GM19397 (cell line): ENCODE measurements at regions not wholly inside any gene's neighbourhood (a gene's known extent, or its start where the extent isn't known, plus 50 kb on each side); places are given as distances from the start of the nearest gene placed in this dataset.

Source experiments
- ATAC-seq: cut with Tn5 transposase; IDR thresholded peaks from one replicate; pipeline ENCODE4 v1.9.1; 2021; ENCODE audit warnings: mild to moderate bottlenecking, moderate library complexity; ENCODE audit not compliant: unreplicated experiment

DNA sequence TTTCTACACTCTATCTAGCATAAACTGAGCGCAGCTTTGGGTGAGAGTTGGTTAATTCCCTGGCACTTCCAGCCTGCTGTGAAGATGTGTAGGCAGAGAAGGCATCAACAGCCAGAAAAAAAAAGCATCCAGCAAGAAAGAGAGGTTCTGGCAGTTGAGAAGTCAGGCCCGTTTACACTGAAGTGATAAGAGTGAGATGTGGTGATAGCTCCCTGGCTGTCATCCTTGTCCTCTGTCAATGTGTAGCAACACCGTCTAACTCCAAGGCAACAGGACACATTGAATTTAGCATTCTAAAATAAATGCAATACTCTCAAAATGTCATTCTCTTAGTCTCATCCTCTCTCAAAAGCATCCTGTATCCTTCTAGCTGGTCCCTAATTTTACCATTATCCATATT lies 193.6 kb upstream of the BTBD3 start:
- no peak for ATAC-seq

DNA sequence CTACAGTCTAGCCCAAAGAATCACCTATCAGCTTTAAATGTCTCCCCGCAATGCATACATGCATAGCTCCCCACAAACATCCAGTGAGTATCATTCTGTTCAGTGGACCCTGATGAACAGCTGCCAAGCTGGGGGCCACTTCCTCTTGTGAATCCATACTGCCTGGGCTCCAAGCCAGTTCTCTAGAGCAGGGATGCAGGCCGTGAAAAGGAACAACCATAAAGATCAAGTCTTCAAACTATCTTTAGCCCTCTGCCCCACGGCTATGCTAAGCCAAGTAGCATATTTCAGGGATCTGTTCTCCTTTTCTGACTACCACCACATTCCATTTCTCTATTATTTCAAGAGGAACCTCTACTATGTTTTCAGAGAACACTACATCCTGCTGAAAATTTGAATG lies 191.7 kb upstream of the BTBD3 start:
- no peak for ATAC-seq

DNA sequence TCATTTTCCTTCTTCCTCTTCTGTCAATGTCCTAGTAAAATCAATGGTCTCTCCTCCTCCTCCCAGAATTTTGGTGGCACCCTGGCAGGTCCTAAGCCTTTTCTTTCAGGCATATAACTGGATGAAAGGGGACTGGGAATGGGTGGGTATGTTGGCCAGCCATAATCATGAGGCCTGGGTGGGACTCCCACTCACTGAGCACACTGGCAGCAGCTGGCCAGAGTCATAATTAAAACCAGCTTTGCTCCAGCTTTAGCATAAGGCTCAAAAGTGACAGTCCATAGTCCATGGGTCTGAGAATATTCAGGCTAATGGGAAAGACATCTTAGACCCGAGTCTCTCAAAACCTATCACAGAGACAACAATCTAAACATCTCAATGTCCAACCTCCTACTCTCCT lies 190.0 kb upstream of the BTBD3 start:
- no peak for ATAC-seq

DNA sequence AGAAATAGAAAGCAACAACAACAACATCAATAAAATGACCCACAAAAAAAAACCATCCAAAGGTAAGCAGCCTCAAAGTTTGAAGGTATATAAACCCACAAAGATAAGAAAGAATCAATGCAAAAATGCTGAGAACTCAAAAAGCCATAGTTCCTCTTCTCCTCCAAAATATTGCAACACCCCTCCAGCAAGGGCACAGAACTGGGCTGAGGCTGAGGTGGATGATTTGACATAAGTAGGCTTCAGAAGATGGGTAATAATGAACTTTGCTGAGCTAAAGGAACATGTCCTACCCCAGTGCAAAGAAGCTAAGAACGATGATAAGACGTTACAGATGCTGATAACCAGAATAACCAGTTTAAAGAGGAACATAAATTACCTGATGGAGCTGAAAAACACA lies 188.8 kb upstream of the BTBD3 start:
- ATAC-seq = no peak

DNA sequence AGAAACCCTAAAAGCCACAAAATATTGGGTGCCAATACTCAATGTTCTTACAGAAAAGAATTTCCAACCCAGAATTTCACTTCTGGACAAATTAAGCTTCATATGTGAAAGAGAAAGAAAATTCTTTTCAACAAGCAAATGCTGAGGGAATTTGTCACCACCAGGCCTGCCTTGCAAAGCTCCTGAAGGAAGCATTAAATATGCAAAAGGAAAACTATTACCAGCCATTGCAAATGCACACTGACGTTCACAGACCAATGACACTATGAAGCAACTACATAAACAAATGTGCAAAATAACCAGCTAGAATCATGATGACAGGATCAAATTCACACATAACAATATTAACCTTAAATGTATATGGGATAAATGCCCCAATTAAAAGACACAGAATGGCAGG lies 187.9 kb upstream of the BTBD3 start:
- no peak for ATAC-seq

DNA sequence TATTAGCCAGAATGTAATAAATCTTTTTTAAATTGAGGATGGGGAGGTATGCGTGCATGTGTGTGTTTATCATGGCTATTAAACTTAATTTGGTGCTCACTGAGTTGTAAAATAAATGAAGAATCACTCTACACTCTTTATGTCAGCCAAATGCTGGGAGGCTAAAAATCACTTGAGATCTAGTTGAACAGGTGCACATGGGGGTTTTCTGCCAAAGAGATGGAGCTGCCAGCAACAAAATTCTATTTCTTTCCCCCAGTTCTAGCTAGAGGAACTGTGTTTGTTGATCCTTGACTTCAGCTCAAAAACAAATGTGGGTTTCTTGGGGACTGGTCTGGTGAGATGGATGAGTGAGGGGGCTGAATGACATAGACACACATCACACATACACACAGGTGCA lies 183.3 kb upstream of the BTBD3 start:
- no peak for ATAC-seq

DNA sequence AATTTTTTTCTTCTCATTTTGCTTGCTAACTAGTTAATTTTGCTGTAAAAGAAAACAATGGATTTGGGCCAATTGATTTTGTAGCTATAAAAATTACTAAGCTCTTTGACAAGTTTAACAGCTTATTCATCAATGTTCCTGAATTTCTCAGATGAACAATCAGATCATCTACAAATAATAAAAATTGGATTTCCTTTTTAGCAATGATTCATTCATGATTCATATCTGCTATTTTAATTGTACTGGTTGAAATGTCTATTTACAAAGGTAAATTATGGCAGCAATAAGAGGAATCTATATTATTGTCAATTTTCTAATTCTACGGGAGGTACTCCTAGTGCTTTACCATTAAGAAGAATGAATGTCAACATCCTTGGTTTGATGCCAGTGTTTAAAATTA lies 178.8 kb upstream of the BTBD3 start:
- ATAC-seq = no peak

DNA sequence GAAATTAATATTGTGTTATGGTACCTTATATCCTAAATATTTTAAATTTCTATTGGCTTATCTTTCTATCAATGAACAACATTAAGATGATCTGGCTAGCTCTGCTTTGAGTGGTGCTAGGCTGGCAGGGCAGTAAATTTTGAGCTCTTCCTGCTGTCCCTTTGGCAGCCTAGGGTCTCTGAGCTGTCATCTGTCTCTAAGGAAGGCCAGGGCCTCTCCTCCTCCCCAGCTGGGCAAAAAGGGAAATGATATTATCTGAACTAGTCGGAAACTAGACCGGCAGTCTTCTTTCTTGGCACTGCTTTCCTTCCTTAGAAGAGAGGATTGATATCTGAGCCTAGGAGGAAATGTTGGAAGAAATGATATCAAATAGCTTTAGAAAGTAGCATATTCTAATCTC lies 176.7 kb upstream of the BTBD3 start:
- ATAC-seq = no peak

DNA sequence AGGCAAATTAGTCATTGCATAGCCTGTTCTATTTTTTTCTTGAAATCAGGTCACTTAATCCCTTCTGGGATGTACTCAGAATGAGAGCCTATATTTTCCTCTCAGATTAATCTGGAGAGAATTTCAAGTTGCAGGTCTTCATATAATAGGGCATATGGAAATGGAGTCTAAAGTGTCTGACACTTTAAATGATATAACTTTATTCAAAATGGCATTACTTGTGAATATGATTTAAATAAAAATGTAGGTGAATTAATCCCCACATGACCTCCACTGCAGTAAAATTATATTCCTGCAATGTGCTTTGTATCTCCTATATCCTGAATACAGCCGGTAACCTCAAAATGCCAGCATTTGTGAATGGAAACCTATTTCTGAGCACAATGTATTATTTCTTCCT lies 172.5 kb upstream of the BTBD3 start:
- no peak for ATAC-seq

DNA sequence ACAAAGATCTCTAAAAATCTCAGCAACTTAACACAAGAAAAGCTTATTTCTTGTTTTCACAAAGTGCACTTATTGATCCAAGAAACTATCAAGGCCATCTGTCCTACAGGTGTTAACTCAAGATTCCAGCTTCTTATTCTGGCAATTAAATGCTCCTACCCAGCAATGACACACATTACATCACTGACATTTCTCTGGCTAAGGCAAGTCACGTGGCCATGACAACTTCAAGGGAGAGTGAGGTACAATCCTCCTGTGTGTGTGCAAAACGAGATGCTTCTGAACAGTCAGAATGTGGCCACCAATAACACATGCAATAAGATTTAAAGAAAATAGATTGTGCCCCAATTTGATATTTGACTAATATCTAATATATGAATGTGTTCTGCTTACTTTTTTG lies 169.3 kb upstream of the BTBD3 start:
- ATAC-seq = no peak

DNA sequence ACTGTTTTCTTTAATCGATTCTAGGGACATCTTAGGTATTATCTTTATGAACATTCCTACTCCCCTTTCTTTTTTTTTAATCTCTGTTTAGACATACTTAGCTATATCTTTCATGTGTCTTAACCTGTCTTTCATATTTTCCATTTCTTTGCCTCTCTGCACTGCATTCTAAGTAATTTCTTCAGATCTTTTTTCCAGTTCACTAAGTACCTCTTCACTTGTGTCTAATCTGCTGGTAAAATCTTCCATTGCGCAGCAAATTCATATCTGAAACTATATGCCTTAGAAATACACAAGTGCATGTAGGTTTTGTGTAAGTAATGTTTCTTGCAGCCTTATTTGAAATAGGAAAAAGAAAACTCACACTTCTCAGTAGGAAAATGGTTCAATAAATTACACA lies 165.4 kb upstream of the BTBD3 start:
- ATAC-seq = no peak

DNA sequence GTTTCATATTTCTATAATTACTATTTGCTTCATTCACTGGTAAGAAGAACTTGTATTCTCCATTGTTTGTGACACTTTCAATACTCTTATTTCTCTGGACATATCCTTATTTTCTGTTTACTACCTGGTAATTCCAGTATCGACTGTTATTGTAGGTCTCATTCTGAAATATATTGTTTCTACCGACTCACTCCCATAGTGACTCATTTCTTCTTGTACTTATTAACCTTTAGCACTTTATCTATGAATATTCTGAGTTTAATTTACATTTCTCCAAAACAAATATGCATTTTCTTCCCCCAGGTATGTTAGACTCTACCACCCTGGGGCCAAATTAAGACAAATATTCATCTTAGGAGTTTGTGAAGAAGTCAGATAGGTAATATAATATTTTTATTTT lies 164.5 kb upstream of the BTBD3 start:
- no peak for ATAC-seq

DNA sequence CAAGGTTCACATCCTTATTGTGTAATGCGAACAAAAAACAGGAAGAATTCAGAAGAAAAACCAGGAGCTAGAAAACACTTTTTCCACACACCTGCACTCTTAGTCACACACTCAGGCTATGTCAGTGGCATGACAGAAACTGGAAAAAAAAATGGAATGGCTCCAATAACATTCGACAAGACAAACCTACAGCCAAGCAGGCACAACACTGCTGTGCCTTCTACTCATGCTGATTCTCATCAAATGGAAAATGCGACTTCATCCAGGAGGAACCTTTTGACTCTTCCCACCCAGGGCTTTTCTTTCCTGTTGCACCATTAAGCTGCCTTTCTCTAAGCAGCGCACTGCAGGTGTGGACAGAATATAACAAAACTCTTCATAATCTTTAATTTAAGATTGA lies 163.2 kb upstream of the BTBD3 start:
- no peak for ATAC-seq

DNA sequence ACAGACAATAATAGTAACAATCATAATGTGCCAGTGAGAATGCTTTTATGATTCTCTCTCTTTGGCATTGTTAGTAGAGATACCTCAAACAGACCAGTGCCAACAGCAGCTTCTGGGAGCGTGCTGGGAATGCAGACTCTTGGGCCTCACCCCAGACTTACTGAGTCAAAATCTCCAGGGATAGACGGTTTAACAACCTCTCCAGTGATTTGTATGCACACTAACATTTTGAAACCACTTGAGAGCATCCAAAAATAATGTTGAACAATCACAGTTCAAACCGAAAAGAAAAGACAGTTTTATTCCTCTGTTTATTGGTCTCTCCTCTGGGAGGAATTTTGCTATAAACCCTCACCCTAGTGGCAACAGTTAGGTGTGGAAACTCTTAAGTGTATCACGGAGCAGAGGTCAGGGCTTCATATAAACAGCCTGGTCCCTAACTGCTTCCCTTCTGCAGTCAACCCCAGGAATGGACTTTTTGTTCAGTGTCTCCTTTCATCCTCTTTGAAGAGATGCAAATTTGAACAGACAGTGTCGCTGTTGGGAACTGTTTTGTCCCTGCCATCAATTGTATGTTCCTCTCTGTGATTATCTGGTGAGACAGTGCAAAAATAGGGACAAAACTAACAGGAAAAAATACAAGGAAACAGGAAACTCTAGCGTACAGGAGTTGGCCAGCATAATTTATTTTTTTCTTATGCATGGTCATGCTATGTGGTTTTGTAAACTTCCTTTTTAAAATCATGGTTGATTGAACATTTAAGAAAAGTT lies 162.4 kb upstream of the BTBD3 start:
- ATAC-seq = no peak

DNA sequence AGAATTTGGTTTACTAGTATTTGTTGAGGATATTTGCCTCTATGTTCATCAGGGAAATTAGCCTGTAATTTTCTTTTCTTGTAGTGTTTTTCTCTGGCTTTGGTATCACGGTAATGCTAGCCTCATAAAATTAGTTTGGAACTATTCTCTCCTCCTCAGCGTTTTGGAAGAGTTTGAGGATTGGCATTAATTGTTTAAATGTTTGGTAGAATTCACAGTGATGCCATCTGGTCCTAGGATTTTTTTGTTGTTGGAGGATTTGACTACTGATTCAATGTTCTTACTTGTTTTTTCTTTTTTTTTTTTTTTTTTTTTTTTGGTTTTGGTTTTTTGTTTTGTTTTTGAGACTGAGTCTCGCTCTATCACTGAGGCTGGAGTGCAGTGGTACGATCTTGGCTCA lies 156.2 kb upstream of the BTBD3 start:
- ATAC-seq = no peak

DNA sequence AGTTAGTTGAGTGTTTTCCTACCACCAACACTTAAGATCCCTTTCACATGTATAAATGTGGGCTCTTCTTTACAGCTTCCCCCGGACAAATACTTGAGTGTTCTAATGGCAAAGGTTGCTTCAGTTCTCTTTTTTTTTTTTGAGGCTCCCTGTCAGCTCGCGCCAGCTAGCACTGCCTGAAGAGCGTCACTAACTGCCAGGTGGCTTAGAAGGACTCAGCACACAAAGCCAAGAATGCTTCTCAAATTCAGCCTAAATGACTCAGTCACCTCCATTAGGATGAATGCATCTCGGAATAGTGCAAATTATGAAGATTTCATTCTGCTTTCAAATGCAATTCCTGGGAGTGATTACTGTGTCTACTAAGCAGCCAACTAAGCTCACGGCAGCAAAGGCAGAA lies 150.7 kb upstream of the BTBD3 start:
- no peak for ATAC-seq

DNA sequence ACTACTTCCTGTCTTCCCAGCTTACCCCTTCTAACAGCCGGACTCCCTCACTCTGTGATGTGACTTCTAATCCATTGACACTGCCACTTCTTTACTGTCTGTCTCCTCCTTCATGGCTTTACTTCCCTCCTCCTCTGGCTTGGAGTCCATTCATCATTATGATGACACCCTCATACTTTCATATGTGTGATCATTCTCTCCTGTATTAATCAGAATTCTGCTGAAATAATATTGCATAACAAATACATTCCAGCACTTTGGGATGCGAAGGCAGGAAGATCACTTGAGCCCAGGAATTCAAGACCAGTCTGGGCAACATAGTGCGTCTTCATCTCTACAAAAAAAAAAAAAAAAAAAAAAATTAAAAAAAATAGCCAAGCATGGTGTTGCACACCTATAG lies 147.9 kb upstream of the BTBD3 start:
- no peak for ATAC-seq

DNA sequence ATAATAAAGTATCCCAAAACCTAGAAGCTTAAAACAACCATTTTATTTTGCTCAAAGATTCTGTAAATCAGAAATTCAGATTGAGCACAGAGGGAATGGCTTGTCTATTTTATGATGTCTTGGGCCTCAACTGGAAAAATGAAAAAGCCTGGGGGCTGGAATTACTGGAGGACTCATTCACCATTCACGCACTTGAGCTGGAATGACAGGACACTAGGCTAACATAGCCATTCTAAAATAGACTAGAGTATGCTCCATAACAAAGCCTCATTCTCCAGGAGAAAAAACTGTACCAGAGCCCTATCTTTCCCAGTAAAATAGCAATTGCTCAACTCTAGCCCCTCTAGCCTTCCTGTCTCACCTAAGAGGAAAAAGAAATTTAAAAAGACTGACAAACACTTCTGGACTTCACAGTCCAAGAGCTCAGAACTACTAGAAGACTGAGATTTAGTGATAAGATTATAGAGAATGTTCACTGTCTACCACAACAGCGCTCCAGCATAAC lies 145.4 kb upstream of the BTBD3 start:
- no peak for ATAC-seq

DNA sequence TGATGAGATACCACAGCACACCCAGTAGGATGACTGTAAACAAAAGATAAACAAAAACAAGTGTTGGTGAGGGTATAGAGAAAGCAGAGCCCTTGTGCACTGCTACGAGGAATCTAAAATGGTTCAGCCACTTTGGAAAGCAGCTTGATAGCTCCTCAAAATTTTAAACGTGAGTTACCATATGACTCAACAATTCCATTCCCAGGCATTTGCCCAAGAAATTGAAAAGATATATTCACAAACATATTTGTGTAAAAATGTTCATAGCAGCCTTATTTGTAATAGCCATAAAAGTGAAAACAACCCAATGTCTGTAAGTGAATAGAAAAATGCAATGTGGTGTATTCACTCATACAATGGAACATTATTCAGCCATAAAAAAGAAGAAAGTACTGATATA lies 141.0 kb upstream of the BTBD3 start:
- ATAC-seq = no peak

DNA sequence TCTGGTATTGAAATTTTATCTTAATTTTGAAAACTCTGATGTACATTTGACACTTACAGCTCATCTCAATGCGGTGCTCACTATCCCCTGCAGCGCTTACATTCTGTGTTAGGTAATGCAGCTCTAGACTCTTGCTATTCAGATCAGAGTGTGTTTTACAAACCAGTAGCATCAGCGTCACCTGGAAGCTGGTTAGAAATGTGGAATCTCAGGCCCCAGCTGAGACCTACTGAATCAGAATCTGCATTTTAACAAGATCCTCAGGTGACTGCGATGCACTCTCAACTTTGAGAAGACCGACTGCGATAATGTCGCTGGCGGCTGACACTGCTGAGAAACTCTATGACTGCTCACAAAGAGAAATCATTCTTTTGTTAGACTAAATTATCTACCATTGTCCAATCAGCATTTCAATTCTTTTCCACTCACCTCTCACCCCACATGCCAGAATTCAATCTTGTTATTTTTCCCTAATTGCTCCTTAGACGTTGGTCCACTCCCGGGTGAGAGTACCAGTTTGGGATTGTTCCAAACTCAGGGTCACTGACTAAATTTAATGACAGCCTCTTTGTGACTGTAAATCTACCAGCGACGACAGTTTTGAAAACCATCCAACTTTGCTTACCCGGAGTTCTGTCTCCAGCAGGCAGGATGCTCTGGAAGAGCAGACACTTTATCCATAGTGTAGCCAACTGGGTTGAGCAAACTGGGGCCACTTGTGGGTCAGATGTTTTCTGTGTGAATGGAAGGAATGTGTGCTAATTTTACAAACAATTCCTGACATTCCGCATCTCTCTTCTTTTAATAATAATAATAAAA lies 140.1 kb upstream of the BTBD3 start:
- ATAC-seq = no peak

DNA sequence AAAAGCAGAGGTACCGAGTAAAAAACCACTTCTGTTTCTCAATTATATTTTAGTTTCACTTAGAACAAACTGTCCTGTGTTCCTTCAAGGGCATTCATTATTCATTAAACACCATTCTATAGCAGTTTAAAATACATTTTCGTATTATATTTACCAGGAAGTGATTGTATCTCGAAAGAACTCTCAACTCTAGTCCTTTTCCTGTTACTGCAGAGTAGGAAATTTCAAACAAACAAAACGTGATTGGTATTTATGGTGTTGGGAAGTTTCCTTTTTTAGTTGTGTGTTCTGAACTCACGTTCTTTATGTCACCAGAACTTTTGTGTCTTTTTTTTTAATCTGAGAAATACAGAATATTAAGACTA lies 139.5 kb upstream of the BTBD3 start:
- ATAC-seq = no peak

DNA sequence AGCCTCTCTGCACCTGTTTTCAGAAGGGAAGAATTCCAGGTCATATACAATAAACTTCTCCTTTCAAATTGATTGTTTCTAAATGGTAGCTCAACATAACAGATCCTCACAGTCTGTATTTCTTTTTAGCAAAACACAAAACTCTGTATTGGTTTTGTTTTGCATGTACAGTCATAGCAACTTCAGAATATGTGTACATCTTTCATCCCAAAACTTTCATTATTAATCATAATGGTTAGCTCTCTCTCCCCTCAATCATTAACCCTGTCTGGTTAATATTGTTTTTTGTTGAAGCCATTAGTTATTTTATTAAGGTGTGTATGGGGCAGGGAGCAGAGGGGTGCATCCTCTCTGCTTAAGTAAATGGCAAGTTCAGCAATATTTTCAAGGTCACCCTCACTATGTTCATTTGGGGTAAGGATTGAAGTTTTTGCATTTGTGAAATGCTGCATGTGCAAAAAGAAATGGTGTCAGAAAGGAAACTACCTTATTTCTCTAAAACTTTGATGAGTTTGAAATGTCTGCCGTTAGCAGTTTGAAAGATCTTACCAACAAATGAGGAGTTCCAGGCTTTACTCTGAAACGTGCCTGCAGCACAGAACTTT lies 136.8 kb upstream of the BTBD3 start:
- ATAC-seq = peak; percentile 60
